HCT116 (cell line): ENCODE measurements at regions not wholly inside any gene's neighbourhood (a gene's known extent, or its start where the extent isn't known, plus 50 kb on each side); places are given as distances from the start of the nearest gene placed in this dataset.

Source experiments
- ATAC-seq: fragments of 200-7000 bp; cut with Tn5 transposase; 2 replicates; pipeline ENCODE4 v1.9.1; 2020; ENCODE audit warnings: mild to moderate bottlenecking, moderate library complexity
- BruUV-seq: library from RNA; stranded (reverse); fragments of 400-500 nt; replicated peaks from 2 replicates; lab custom pipeline; 2021; lab: Mats Ljungman, UMichigan
- CTCF ChIA-PET: fragments of 300-600 bp; sonication (Branson Sonifier 250); formaldehyde crosslinking; loops from one replicate; lab custom pipeline; 2021; ENCODE audit warnings: antibody characterized with exemption; lab: Charles Lee
- POLR2A ChIA-PET: fragments of 300-600, 350-600 bp; sonication (Branson Sonifier 250); formaldehyde crosslinking; loops from one replicate; lab custom pipeline; 2021; ENCODE audit warnings: antibody characterized with exemption; lab: Charles Lee
- RAD21 ChIA-PET, 2 experiments: fragments of 300-600 bp; sonication (Branson Sonifier 250); formaldehyde crosslinking; loops; one replicate each; lab custom pipeline; 2023; ENCODE audit warnings: low total read pairs in 2 of 2; ENCODE audit not compliant: uncharacterized antibody in 2 of 2, unreplicated experiment in 2 of 2, low non-redundant PET in 1 of 2; lab: Charles Lee
- DNase-seq: peaks from one replicate; pipeline ENCODE4 v3.0.0-alpha.2; 2010; ENCODE audit warnings: low read depth, low spot score
- H2AFZ ChIP-seq: fragments of 200-600 bp; shearing (Covaris generic), sonication (generic); 2 replicates; pipeline ENCODE4 v1.6.1; 2017; ENCODE audit warnings: low read depth, mixed run types, mixed read lengths, antibody characterized with exemption, low read length; ENCODE audit not compliant: poor library complexity, severe bottlenecking
- H3K27ac ChIP-seq: 2 replicates; pipeline ENCODE4 v1.5.1; 2012; ENCODE audit warnings: low read depth, low read length
- H3K27me3 ChIP-seq: fragments of 200-600 bp; sonication (generic); 2 replicates; pipeline ENCODE4 v1.6.1; 2016; ENCODE audit warnings: mixed run types, low read length, mixed read lengths; ENCODE audit not compliant: insufficient read depth
- H3K36me3 ChIP-seq, 2 experiments: fragments of 200-500 bp in 1 of 2; fragments of 200-600 bp in 1 of 2; sonication (Bioruptor generic) in 1 of 2; sonication (generic) in 1 of 2; 2 replicates each; pipeline versions ENCODE4 v1.5.1 to v1.6.1; 2014 to 2016; ENCODE audit warnings: low read length in 2 of 2, inconsistent platforms in 1 of 2, mixed read lengths in 1 of 2, mixed run types in 1 of 2; ENCODE audit not compliant: insufficient read depth in 2 of 2, control insufficient read depth in 1 of 2
- H3K4me1 ChIP-seq, 2 experiments: fragments of 200-600 bp in 1 of 2; sonication (generic) in 1 of 2; 2 replicates each; pipeline versions ENCODE4 v1.5.1 to v1.6.1; 2012 to 2017; ENCODE audit warnings: low read length in 2 of 2, inconsistent platforms in 1 of 2, mild to moderate bottlenecking in 1 of 2, mixed read lengths in 1 of 2, mixed run types in 1 of 2, moderate library complexity in 1 of 2; ENCODE audit not compliant: insufficient read depth in 2 of 2, control insufficient read depth in 1 of 2
- H3K4me2 ChIP-seq: fragments of 200-600 bp; sonication (generic); 2 replicates; pipeline ENCODE4 v1.6.1; 2017; ENCODE audit warnings: mixed run types, low read length, mixed read lengths
- H3K4me3 ChIP-seq, 2 experiments: fragments of 200-600 bp in 1 of 2; sonication (generic) in 1 of 2; replicated peaks in 1 of 2; 2 replicates each; pipeline ENCODE4 v1.5.1; 2011 to 2016; ENCODE audit warnings: low read length in 2 of 2, control low read depth in 1 of 2, low read depth in 1 of 2, mild to moderate bottlenecking in 1 of 2, mixed read lengths in 1 of 2, mixed run types in 1 of 2
- H3K79me2 ChIP-seq: fragments of 200-600 bp; sonication (generic); 2 replicates; pipeline ENCODE4 v1.6.1; 2017; ENCODE audit warnings: mild to moderate bottlenecking, mixed run types, low read length, moderate library complexity, mixed read lengths; ENCODE audit not compliant: insufficient read depth
- H3K9ac ChIP-seq: fragments of 200-600 bp; sonication (generic); 2 replicates; pipeline ENCODE4 v1.6.1; 2016; ENCODE audit warnings: low read length, mixed read lengths
- H3K9me2 ChIP-seq: fragments of 200-600 bp; sonication (generic), shearing (Covaris generic); 2 replicates; pipeline ENCODE4 v1.6.1; 2017; ENCODE audit warnings: mixed run types, mild to moderate bottlenecking, moderate library complexity; ENCODE audit not compliant: insufficient read depth
- H3K9me3 ChIP-seq, 2 experiments: fragments of 200-500 bp in 1 of 2; fragments of 200-600 bp in 1 of 2; sonication (Bioruptor generic) in 1 of 2; sonication (generic) in 1 of 2; 2 replicates each; pipeline ENCODE4 v1.6.1; 2014 to 2017; ENCODE audit warnings: low read length in 2 of 2, mixed read lengths in 2 of 2, inconsistent platforms in 1 of 2, low read depth in 1 of 2, mild to moderate bottlenecking in 1 of 2, mixed run types in 1 of 2, moderate library complexity in 1 of 2; ENCODE audit not compliant: control insufficient read depth in 1 of 2, insufficient read depth in 1 of 2
- H4K20me1 ChIP-seq: fragments of 200-600 bp; sonication (generic), shearing (Covaris generic); 2 replicates; pipeline ENCODE4 v1.6.1; 2017; ENCODE audit warnings: mixed run types, mild to moderate bottlenecking, moderate library complexity; ENCODE audit not compliant: insufficient read depth
- CBX3 ChIP-seq: IDR thresholded peaks from 2 replicates; pipeline ENCODE4 v1.6.1; 2012; ENCODE audit warnings: low read depth
- CEBPB ChIP-seq: IDR thresholded peaks from 2 replicates; pipeline ENCODE4 v1.6.1; 2012; ENCODE audit warnings: low read depth
- EZH2 ChIP-seq: fragments of 200-600 bp; sonication (generic); IDR thresholded peaks from 2 replicates; pipeline ENCODE4 v1.6.1; 2017; ENCODE audit warnings: antibody characterized with exemption, mixed run types
- EZH2phosphoT487 ChIP-seq: fragments of 200-600 bp; IDR thresholded peaks from 2 replicates; pipeline ENCODE4 v1.6.1; 2018; ENCODE audit warnings: antibody characterized with exemption, borderline replicate concordance
- FOSL1 ChIP-seq: IDR thresholded peaks from 2 replicates; pipeline ENCODE4 v1.6.1; 2012; ENCODE audit warnings: low read depth
- JUND ChIP-seq: IDR thresholded peaks from 2 replicates; pipeline ENCODE4 v1.6.1; 2012
- POLR2A ChIP-seq: IDR thresholded peaks from 2 replicates; pipeline ENCODE4 v1.7.0; 2011; ENCODE audit warnings: borderline replicate concordance; ENCODE audit not compliant: insufficient read depth, insufficient read length; ENCODE audit errors: extremely low read depth
- POLR2AphosphoS5 ChIP-seq: IDR thresholded peaks from 2 replicates; pipeline ENCODE4 v1.6.1; 2011; ENCODE audit warnings: mild to moderate bottlenecking, low read depth, low read length, moderate library complexity
- RAD21 ChIP-seq: IDR thresholded peaks from 2 replicates; pipeline ENCODE4 v1.6.1; 2012; ENCODE audit warnings: low read depth, mild to moderate bottlenecking
- SP1 ChIP-seq: IDR thresholded peaks from 2 replicates; pipeline ENCODE4 v1.6.1; 2012; ENCODE audit warnings: low read depth
- SRF ChIP-seq: IDR thresholded peaks from 2 replicates; pipeline ENCODE4 v1.6.1; 2012; ENCODE audit warnings: low read depth
- TCF7L2 ChIP-seq: IDR thresholded peaks from 2 replicates; pipeline ENCODE4 v1.7.0; 2011; ENCODE audit warnings: borderline replicate concordance, inconsistent platforms; ENCODE audit not compliant: insufficient read depth, insufficient read length; ENCODE audit errors: extremely low read depth
- YY1 ChIP-seq: IDR thresholded peaks from 2 replicates; pipeline ENCODE4 v1.6.1; 2011; ENCODE audit warnings: low read length, low read depth, moderate library complexity, mild to moderate bottlenecking; ENCODE audit not compliant: insufficient replicate concordance; ENCODE audit errors: extremely low read depth
- ZFX ChIP-seq: fragments of 450-650 bp; IDR thresholded peaks from 2 replicates; pipeline ENCODE4 v1.6.1; 2017
- intact Hi-C: fragments of 100-400 bp; cut with micrococcal nuclease; formaldehyde crosslinking; loops from 2 replicates; pipeline ENCODE4 v1.10.0; 2022
- TF ChIP-seq, protein P1 (sequence below): IDR thresholded peaks from 2 replicates; pipeline ENCODE4 v1.6.1; 2012; ENCODE audit warnings: low read depth
- TF ChIP-seq, protein P2 (sequence below), 3 experiments: fragments of 200-600 bp in 1 of 3; sonication (generic) in 1 of 3; IDR thresholded peaks in 2 of 3; conservative IDR thresholded peaks in 1 of 3; 2 replicates each; pipeline ENCODE4 v1.5.1; 2012 to 2017; ENCODE audit warnings: low read depth in 2 of 3, low read length in 2 of 3, antibody characterized with exemption in 1 of 3, borderline replicate concordance in 1 of 3, control low read depth in 1 of 3, mild to moderate bottlenecking in 1 of 3, mixed read lengths in 1 of 3, mixed run types in 1 of 3, moderate library complexity in 1 of 3; ENCODE audit not compliant: insufficient read depth in 1 of 3
- TF ChIP-seq, protein P3 (sequence below): IDR thresholded peaks from 2 replicates; pipeline ENCODE4 v1.6.1; 2012
- TF ChIP-seq, protein P4 (sequence below): IDR thresholded peaks from 2 replicates; pipeline ENCODE4 v1.6.1; 2012
- TF ChIP-seq, protein P5 (sequence below): IDR thresholded peaks from 2 replicates; pipeline ENCODE4 v1.6.1; 2011; ENCODE audit warnings: mild to moderate bottlenecking, low read length, moderate library complexity; ENCODE audit not compliant: insufficient replicate concordance; ENCODE audit errors: extremely low read depth

DNA sequence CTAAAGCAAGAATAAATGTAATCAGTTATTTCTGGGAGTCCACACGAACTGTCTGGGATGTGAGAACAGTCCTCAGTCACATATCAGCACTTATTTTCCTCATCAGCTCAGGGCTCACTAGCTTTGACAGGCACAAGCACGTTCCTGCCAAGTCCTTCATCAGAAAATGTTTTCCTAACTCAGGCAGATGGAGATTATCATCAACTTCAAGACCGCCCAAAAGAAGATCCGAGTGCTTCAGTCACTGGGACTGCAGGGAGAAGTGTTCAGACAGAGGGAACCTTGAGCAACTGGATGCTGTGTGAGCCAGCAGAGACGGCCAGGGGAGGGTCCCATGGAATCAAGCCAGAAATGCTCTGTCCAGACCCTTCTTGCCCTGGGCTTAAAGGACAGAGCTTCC is 189.4 kb downstream of the NXNL2 start:
- H2AFZ ChIP-seq = no peak overlapping the region
- no peak overlapping the region for H3K4me2 ChIP-seq

More for the DNA sequence above, 189.4 kb downstream of the NXNL2 start:
- Histone ChIP-seq H3K9ac (no peak overlapping the region), H4K20me1 (no peaks in the 10 kb centered on the region), H3K79me2 (no peaks in the 10 kb centered on the region), H3K27me3 (no peaks in the 10 kb centered on the region; the same call in none of the 2 replicates), H3K36me3 (no peaks in the 10 kb centered on the region), H3K9me3 (no peaks in the 10 kb centered on the region), H3K27ac (no peak overlapping the region), H3K9me2 (no peaks in the 10 kb centered on the region; the same call in 1 of the 2 replicates), H3K4me3 (no peak overlapping the region), H3K4me1 (no peaks in the 10 kb centered on the region)
- DNase-seq = no peak
- intact Hi-C loops = loop anchor here (10.0 kb wide), 2 partner anchors 280 to 550 kb away; no protein-coding TSS in a partner anchor
- ChIA-PET POLR2A (interaction anchor here (0.7 kb wide), 1 partner anchor 128 kb away, joined by 3 read pairs; no protein-coding TSS in a partner anchor), CTCF (no interaction called here), RAD21 (no interaction called here)
- no TSS peak for BruUV-seq
- TF ChIP-seq, protein P1, sequence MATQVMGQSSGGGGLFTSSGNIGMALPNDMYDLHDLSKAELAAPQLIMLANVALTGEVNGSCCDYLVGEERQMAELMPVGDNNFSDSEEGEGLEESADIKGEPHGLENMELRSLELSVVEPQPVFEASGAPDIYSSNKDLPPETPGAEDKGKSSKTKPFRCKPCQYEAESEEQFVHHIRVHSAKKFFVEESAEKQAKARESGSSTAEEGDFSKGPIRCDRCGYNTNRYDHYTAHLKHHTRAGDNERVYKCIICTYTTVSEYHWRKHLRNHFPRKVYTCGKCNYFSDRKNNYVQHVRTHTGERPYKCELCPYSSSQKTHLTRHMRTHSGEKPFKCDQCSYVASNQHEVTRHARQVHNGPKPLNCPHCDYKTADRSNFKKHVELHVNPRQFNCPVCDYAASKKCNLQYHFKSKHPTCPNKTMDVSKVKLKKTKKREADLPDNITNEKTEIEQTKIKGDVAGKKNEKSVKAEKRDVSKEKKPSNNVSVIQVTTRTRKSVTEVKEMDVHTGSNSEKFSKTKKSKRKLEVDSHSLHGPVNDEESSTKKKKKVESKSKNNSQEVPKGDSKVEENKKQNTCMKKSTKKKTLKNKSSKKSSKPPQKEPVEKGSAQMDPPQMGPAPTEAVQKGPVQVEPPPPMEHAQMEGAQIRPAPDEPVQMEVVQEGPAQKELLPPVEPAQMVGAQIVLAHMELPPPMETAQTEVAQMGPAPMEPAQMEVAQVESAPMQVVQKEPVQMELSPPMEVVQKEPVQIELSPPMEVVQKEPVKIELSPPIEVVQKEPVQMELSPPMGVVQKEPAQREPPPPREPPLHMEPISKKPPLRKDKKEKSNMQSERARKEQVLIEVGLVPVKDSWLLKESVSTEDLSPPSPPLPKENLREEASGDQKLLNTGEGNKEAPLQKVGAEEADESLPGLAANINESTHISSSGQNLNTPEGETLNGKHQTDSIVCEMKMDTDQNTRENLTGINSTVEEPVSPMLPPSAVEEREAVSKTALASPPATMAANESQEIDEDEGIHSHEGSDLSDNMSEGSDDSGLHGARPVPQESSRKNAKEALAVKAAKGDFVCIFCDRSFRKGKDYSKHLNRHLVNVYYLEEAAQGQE = no peak
- no peak for TF ChIP-seq CBX3
- TF ChIP-seq TCF7L2 = no peak
- TF ChIP-seq ZFX = no peak
- TF ChIP-seq SRF = no peak
- TF ChIP-seq SP1 = no peak
- no peak for TF ChIP-seq RAD21
- no peak for TF ChIP-seq EZH2
- TF ChIP-seq CEBPB = no peak
- TF ChIP-seq, protein P2, sequence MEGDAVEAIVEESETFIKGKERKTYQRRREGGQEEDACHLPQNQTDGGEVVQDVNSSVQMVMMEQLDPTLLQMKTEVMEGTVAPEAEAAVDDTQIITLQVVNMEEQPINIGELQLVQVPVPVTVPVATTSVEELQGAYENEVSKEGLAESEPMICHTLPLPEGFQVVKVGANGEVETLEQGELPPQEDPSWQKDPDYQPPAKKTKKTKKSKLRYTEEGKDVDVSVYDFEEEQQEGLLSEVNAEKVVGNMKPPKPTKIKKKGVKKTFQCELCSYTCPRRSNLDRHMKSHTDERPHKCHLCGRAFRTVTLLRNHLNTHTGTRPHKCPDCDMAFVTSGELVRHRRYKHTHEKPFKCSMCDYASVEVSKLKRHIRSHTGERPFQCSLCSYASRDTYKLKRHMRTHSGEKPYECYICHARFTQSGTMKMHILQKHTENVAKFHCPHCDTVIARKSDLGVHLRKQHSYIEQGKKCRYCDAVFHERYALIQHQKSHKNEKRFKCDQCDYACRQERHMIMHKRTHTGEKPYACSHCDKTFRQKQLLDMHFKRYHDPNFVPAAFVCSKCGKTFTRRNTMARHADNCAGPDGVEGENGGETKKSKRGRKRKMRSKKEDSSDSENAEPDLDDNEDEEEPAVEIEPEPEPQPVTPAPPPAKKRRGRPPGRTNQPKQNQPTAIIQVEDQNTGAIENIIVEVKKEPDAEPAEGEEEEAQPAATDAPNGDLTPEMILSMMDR (IDR thresholded peaks at IDR 0.05 in 2 of 3, conservative IDR thresholded peaks at IDR 0.05 in 1 of 3; ENCODE audit: borderline replicate concordance in 1 of 3, insufficient read depth in 1 of 3, low read depth in 2 of 3, low read length in 2 of 3) = no peak
- TF ChIP-seq EZH2phosphoT487 = no peak
- TF ChIP-seq POLR2A = no peak
- TF ChIP-seq POLR2AphosphoS5 = no peak
- no peak for TF ChIP-seq FOSL1
- TF ChIP-seq, protein P3, sequence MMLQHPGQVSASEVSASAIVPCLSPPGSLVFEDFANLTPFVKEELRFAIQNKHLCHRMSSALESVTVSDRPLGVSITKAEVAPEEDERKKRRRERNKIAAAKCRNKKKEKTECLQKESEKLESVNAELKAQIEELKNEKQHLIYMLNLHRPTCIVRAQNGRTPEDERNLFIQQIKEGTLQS = no peak
- TF ChIP-seq, protein P4, sequence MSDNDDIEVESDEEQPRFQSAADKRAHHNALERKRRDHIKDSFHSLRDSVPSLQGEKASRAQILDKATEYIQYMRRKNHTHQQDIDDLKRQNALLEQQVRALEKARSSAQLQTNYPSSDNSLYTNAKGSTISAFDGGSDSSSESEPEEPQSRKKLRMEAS = no peak
- TF ChIP-seq YY1 = no peak
- TF ChIP-seq, protein P5, sequence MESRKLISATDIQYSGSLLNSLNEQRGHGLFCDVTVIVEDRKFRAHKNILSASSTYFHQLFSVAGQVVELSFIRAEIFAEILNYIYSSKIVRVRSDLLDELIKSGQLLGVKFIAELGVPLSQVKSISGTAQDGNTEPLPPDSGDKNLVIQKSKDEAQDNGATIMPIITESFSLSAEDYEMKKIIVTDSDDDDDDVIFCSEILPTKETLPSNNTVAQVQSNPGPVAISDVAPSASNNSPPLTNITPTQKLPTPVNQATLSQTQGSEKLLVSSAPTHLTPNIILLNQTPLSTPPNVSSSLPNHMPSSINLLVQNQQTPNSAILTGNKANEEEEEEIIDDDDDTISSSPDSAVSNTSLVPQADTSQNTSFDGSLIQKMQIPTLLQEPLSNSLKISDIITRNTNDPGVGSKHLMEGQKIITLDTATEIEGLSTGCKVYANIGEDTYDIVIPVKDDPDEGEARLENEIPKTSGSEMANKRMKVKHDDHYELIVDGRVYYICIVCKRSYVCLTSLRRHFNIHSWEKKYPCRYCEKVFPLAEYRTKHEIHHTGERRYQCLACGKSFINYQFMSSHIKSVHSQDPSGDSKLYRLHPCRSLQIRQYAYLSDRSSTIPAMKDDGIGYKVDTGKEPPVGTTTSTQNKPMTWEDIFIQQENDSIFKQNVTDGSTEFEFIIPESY = no peak
- no peak for TF ChIP-seq JUND
- no peak for ATAC-seq
